ENCODE measurements at regions not wholly inside any gene's neighbourhood (a gene's known extent, or its start where the extent isn't known, plus 50 kb on each side); places are given as distances from the start of the nearest gene placed in this dataset.

DNA sequence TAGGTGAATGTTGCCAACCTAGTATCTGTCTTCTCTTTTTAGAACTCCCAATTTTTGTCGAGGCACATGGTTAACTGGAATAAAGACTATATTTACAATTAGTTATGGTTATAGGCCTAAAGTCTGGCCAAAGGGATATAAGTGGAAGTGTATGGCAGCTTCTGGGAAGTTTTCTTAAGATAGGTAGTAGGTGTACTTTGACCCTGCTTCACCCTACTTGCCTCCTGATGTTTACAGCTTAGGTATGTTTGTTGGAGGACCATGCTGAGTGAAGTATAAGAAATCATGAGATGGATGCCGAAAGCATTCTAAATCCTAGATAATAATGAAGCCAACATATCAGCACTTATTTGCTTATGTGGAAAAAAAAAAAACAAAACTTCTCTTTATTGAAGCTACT, 272.1 kb downstream of the S1PR1 start:
- H3K27me3 Mint-ChIP-seq = peaks cover 5% of the 10 kb centered on the region
- no peak for DNase-seq
- no peak overlapping the region for H3K4me3 Mint-ChIP-seq
- no peak overlapping the region for H3K27ac Mint-ChIP-seq
- TF ChIP-seq, protein P1, sequence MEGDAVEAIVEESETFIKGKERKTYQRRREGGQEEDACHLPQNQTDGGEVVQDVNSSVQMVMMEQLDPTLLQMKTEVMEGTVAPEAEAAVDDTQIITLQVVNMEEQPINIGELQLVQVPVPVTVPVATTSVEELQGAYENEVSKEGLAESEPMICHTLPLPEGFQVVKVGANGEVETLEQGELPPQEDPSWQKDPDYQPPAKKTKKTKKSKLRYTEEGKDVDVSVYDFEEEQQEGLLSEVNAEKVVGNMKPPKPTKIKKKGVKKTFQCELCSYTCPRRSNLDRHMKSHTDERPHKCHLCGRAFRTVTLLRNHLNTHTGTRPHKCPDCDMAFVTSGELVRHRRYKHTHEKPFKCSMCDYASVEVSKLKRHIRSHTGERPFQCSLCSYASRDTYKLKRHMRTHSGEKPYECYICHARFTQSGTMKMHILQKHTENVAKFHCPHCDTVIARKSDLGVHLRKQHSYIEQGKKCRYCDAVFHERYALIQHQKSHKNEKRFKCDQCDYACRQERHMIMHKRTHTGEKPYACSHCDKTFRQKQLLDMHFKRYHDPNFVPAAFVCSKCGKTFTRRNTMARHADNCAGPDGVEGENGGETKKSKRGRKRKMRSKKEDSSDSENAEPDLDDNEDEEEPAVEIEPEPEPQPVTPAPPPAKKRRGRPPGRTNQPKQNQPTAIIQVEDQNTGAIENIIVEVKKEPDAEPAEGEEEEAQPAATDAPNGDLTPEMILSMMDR (IDR thresholded peaks at IDR 0.05) = no peak
- H3K9me3 Mint-ChIP-seq = no peaks in the 10 kb centered on the region
- intact Hi-C loops (cut with micrococcal nuclease) = no loop called here
- ChIA-PET POLR2A (no interaction called here), CTCF (interaction anchor here (0.9 kb wide), 1 partner anchor 12 kb away, joined by 4 read pairs; no protein-coding TSS in a partner anchor)
- H3K36me3 Mint-ChIP-seq (ENCODE audit: low read depth) = no peaks in the 10 kb centered on the region
- no peaks in the 10 kb centered on the region for H3K4me1 Mint-ChIP-seq
- ATAC-seq (ENCODE audit: low read depth) = no peak

DNA sequence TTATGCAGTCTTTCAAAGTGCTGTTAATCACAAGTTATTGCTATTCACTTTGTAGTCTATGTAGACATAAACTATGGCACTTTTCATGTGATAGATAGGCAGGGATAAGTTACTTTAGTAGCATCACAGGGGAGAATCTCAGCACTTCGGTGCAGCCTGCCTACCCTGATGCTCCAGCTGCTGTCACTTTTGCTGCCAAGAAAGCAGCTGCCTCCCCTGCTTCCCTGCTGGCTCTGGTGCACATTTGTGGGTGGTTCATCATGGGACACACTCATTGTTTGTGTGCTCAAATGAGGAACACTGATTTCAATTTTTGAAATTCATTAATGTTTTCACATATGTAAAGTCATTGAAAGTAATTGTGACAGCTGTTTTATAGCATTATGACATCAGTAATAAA, 272.6 kb downstream of the S1PR1 start:
- Mint-ChIP-seq H3K27me3 (peaks cover 5% of the 10 kb centered on the region), H3K27ac (no peak overlapping the region), H3K4me3 (no peak overlapping the region), H3K4me1 (no peaks in the 10 kb centered on the region), H3K9me3 (no peaks in the 10 kb centered on the region), H3K36me3 (ENCODE audit: low read depth) (no peaks in the 10 kb centered on the region)
- TF ChIP-seq, protein P1 (IDR thresholded peaks at IDR 0.05) = no peak
- intact Hi-C loops (cut with micrococcal nuclease) = no loop called here
- ChIA-PET CTCF (interaction anchor here (0.9 kb wide), 1 partner anchor 11 kb away, joined by 4 read pairs; no protein-coding TSS in a partner anchor), POLR2A (no interaction called here)
- no peak for ATAC-seq (ENCODE audit: low read depth)
- no peak for DNase-seq

DNA sequence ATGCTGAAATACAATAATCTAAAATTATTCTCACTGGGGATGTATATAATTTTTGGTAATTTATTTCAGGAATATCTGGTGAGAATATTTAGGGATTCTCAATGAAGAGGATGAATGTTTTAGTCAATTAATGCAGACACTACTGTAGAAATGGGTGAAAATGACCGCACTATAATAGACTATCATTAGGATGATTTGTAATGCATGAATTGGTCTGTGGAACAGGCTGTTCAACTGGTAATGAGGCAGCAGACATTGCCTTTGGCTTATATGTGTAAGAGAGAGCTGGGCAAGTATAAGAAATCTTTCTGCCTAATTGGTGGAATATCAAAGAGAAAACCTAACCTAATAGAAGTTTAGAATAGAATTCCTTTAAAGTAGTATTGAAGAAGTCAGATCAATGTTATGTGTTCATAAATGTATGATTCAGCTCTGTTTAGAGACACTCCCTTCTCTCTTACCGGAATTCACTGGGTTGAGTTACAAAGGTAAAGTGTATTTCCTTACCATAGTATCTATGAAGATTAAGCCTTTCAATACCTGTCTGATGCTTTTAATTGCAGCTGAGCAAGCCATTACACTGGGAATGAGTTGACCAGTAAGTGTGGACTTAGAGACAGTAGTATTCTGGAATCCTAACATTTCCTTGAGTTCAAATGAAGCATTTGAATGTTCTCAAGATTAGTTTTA, 274.5 kb downstream of the S1PR1 start:
- Mint-ChIP-seq H3K36me3 (ENCODE audit: low read depth) (no peaks in the 10 kb centered on the region), H3K4me1 (no peaks in the 10 kb centered on the region), H3K27ac (no peak overlapping the region), H3K9me3 (peaks cover under 1% of the 10 kb centered on the region), H3K4me3 (no peak overlapping the region), H3K27me3 (peaks cover 6% of the 10 kb centered on the region)
- POLR2A ChIA-PET = no interaction called here
- ATAC-seq (ENCODE audit: low read depth) = no peak
- intact Hi-C loops (cut with micrococcal nuclease) = no loop called here
- DNase-seq = no peak
- TF ChIP-seq, protein P1 (IDR thresholded peaks at IDR 0.05) = no peak
- CTCF ChIA-PET = interaction anchor here (1.0 to 1.2 kb wide), 2 partner anchors 9 kb away, joined by 3 read pairs; no protein-coding TSS in a partner anchor

DNA sequence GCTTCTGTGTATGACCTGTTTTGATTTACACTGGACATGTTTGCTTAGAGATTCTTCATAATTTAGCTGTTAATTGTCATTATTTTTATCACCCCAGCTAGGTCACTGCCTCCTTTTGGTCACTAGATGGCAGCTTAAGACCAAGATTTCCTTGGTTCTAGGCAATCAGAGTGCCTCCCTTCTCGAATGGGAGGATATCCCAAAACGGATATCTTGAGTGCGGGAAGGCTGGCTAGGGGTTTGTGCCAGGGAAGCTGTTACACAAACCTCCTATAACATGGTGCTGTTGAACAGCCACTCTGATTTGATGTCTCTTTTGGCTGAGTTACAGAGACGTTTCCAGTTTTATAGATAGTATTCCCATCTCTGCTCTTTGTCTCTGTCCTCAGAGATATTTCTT, 283.5 kb downstream of the S1PR1 start:
- Mint-ChIP-seq H3K27me3 (peaks cover 11% of the 10 kb centered on the region), H3K27ac (no peak overlapping the region), H3K36me3 (ENCODE audit: low read depth) (peaks cover 6% of the 10 kb centered on the region), H3K4me3 (no peak overlapping the region), H3K4me1 (peaks cover 6% of the 10 kb centered on the region), H3K9me3 (peaks cover 20% of the 10 kb centered on the region)
- DNase-seq (no peak), ATAC-seq (ENCODE audit: low read depth) (no peak)
- intact Hi-C loops (cut with micrococcal nuclease) = loop anchor here (1.0 to 5.0 kb wide), 4 partner anchors 46 to 1995 kb away; no protein-coding TSS in a partner anchor
- POLR2A ChIA-PET = no interaction called here
- CTCF ChIA-PET = interaction anchor here (0.6 to 1.6 kb wide), 10 partner anchors 8 to 1997 kb away, joined by 3 to 5 read pairs (median 4); no protein-coding TSS in a partner anchor
- TF ChIP-seq, protein P1 (IDR thresholded peaks at IDR 0.05) = no peak

DNA sequence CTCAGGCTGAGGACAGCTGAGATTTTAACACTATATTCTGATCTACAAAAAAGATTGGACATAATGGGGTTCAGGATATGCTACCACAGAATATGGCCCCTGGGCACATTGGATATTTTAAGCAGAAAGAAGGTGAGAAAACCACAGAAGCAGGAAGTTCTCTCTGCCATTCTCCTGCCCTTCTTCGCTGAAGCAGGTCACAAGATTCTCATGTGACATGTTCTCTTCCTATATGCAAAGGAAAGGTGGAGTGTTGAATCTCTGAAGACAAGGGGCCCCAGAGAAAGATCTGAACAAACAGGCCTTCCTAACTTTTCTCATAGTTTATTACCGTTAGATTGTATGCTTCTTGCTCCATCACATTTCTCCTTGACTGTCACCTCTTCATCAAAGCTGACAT, 285.7 kb downstream of the S1PR1 start:
- Mint-ChIP-seq H3K9me3 (peaks cover 11% of the 10 kb centered on the region), H3K4me1 (peaks cover 6% of the 10 kb centered on the region), H3K27me3 (peaks cover 15% of the 10 kb centered on the region), H3K36me3 (ENCODE audit: low read depth) (peaks cover 6% of the 10 kb centered on the region), H3K4me3 (no peak overlapping the region), H3K27ac (no peak overlapping the region)
- ChIA-PET CTCF (interaction anchor here (0.7 kb wide), 1 partner anchor 45 kb away, joined by 3 read pairs; no protein-coding TSS in a partner anchor), POLR2A (no interaction called here)
- no peak for ATAC-seq (ENCODE audit: low read depth)
- intact Hi-C loops (cut with micrococcal nuclease) = loop anchor here (5.0 kb wide), 2 partner anchors 910 to 1450 kb away; no protein-coding TSS in a partner anchor
- no peak for DNase-seq
- TF ChIP-seq, protein P1 (IDR thresholded peaks at IDR 0.05) = no peak

Measured in activated B cell treated with CpG ODN at 0.5 μM for 24 hours (primary cell).